Calu3 (cell line): ENCODE measurements at regions not wholly inside any gene's neighbourhood (a gene's known extent, or its start where the extent isn't known, plus 50 kb on each side); places are given as distances from the start of the nearest gene placed in this dataset.

Experiments
- BruUV-seq: library from RNA; stranded (reverse); fragments of 400-500 nt; replicated peaks from 2 replicates; lab custom pipeline; 2021; lab: Mats Ljungman, UMichigan
- CTCF ChIA-PET: fragments of 300-600 bp; sonication (Branson Sonifier 250); formaldehyde crosslinking; loops from one replicate; lab custom pipeline; 2022; ENCODE audit warnings: antibody characterized with exemption; lab: Charles Lee
- DNase-seq: peaks from one replicate; pipeline ENCODE4 v3.0.0; 2022
- H3K27ac Mint-ChIP-seq: one replicate; pipeline ENCODE4 v1.8.0; 2022; ENCODE audit warnings: mixed read lengths; ENCODE audit not compliant: unreplicated experiment
- H3K27me3 Mint-ChIP-seq: one replicate; pipeline ENCODE4 v1.8.0; 2022; ENCODE audit warnings: mixed read lengths; ENCODE audit not compliant: unreplicated experiment
- H3K36me3 Mint-ChIP-seq: one replicate; pipeline ENCODE4 v1.8.0; 2022; ENCODE audit warnings: mild to moderate bottlenecking, moderate library complexity, mixed read lengths; ENCODE audit not compliant: insufficient read depth, unreplicated experiment
- H3K4me1 Mint-ChIP-seq: one replicate; pipeline ENCODE4 v1.8.0; 2022; ENCODE audit warnings: mild to moderate bottlenecking, low read depth, mixed read lengths; ENCODE audit not compliant: unreplicated experiment
- H3K4me3 Mint-ChIP-seq: one replicate; pipeline ENCODE4 v1.8.0; 2022; ENCODE audit warnings: mild to moderate bottlenecking, low read depth, moderate library complexity, mixed read lengths; ENCODE audit not compliant: unreplicated experiment
- H3K9me3 Mint-ChIP-seq: one replicate; pipeline ENCODE4 v1.8.0; 2022; ENCODE audit warnings: low read depth, mixed read lengths; ENCODE audit not compliant: unreplicated experiment
- intact Hi-C: fragments of 100-400 bp; cut with micrococcal nuclease; formaldehyde crosslinking; loops from one replicate; pipeline ENCODE4 v1.10.0; 2022; ENCODE audit not compliant: unreplicated experiment
- TF ChIP-seq, protein P1 (sequence below): fragments of 200-600 bp; IDR thresholded peaks from one replicate; pipeline ENCODE4 v1.8.0; 2022; ENCODE audit warnings: antibody characterized with exemption; ENCODE audit not compliant: unreplicated experiment

DNA sequence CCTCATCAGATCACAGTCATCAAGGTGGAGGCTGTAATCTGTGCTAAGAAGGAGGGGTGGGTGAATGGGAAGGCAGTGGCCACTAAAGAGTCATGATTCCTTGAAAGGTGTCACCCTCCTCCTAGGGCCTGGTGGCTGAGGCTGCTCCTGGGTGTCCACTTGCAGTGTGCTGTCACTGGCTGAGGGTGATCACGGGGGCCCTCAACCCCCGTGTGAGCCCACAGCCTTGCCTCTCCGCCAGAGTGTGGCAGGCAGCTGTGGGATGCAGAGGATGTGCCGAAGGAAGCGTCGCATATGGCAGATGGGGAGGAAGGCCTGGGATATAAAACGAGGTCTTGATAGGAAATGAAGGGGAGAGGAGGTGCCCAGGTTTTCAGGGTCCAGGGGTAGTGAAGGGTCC, 476.5 kb downstream of the PTPRU start:
- no TSS peak for BruUV-seq
- Mint-ChIP-seq H3K36me3 (no peaks in the 10 kb centered on the region), H3K27ac (no peak overlapping the region)

DNA sequence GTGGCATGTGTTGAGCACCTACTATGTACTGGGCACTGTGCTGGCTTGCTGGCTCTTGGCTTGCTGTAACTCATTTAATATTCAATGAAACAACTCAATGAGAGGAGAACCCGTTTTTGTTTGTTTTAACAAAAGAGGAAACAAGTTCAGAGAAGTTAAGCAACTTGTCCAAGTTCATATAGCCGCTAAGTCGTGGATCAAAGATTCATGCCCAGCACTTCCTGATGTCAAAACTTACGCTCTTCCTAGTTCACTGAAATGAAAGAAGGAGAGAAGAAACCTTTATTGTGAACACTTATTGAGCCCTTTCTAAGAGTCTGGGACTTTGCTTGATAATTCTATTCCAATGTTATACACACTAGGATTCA, 475.9 kb downstream of the PTPRU start:
- Mint-ChIP-seq H3K9me3 (no peaks in the 10 kb centered on the region), H3K27ac (no peak overlapping the region), H3K36me3 (no peaks in the 10 kb centered on the region), H3K27me3 (peaks cover 14% of the 10 kb centered on the region), H3K4me3 (no peak overlapping the region), H3K4me1 (peaks cover 41% of the 10 kb centered on the region)
- TF ChIP-seq, protein P1, sequence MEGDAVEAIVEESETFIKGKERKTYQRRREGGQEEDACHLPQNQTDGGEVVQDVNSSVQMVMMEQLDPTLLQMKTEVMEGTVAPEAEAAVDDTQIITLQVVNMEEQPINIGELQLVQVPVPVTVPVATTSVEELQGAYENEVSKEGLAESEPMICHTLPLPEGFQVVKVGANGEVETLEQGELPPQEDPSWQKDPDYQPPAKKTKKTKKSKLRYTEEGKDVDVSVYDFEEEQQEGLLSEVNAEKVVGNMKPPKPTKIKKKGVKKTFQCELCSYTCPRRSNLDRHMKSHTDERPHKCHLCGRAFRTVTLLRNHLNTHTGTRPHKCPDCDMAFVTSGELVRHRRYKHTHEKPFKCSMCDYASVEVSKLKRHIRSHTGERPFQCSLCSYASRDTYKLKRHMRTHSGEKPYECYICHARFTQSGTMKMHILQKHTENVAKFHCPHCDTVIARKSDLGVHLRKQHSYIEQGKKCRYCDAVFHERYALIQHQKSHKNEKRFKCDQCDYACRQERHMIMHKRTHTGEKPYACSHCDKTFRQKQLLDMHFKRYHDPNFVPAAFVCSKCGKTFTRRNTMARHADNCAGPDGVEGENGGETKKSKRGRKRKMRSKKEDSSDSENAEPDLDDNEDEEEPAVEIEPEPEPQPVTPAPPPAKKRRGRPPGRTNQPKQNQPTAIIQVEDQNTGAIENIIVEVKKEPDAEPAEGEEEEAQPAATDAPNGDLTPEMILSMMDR, result no peak
- CTCF ChIA-PET, result interaction anchor here (0.5 kb wide), 1 partner anchor 331 kb away, joined by 3 read pairs; no protein-coding TSS in a partner anchor
- BruUV-seq, result no TSS peak
- DNase-seq, result no peak
- intact Hi-C loops, result loop anchor here (10.0 kb wide), 2 partner anchors 403 to 477 kb away; partner anchors contain the start of genes MECR and PTPRU

More for the DNA sequence above, 476.5 kb downstream of the PTPRU start:
- Mint-ChIP-seq H3K4me3 (no peak overlapping the region), H3K4me1 (peaks cover 40% of the 10 kb centered on the region), H3K9me3 (no peaks in the 10 kb centered on the region), H3K27me3 (peaks cover 20% of the 10 kb centered on the region)
- TF ChIP-seq, protein P1, result no peak
- CTCF ChIA-PET, result no interaction called here
- intact Hi-C loops, result loop anchor here (10.0 kb wide), 2 partner anchors 402 to 478 kb away; partner anchors contain the start of genes MECR and PTPRU
- no peak for DNase-seq

DNA sequence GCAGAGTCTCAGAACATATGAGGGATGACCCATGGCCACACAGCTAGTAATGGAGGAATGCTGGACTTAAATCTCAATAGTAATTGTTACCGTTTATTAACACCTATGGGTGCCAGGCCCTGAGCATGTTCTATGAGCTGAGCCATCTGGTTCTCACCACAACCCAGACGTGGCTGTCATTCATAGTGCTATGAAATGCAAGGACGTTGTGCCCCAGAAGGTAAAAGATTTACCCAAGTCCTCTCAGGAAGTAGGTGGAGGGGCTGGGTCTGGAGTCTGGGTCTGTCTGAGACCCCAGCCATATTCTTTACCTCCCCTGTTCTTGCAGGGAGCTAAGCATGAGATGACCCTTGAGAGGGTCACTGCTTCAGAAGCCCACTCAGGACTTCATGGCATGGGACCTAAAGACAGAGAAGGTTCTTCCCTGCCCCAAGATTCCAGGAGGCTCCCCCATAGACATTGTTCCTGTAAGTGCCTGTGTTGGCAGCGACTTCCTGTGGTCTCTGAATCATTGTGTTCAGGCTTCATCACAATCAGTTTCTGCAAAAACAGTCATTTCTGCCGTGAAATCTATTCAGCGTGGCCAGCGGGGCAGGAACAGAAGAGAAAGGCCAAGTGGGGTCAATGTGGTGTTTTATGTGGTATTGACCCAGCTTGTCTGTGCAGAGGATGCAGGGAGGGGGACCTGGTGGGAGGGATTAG, 475.4 kb downstream of the PTPRU start:
- Mint-ChIP-seq H3K4me3 (no peak overlapping the region), H3K27me3 (peaks cover 9% of the 10 kb centered on the region), H3K36me3 (no peaks in the 10 kb centered on the region), H3K9me3 (no peaks in the 10 kb centered on the region), H3K27ac (no peak overlapping the region), H3K4me1 (peaks cover 41% of the 10 kb centered on the region)
- CTCF ChIA-PET, result interaction anchor here (0.5 kb wide), 1 partner anchor 330 kb away, joined by 3 read pairs; no protein-coding TSS in a partner anchor
- intact Hi-C loops, result loop anchor here (10.0 kb wide), 2 partner anchors 403 to 477 kb away; partner anchors contain the start of genes MECR and PTPRU
- no TSS peak for BruUV-seq
- TF ChIP-seq, protein P1, result no peak
- no peak for DNase-seq

DNA sequence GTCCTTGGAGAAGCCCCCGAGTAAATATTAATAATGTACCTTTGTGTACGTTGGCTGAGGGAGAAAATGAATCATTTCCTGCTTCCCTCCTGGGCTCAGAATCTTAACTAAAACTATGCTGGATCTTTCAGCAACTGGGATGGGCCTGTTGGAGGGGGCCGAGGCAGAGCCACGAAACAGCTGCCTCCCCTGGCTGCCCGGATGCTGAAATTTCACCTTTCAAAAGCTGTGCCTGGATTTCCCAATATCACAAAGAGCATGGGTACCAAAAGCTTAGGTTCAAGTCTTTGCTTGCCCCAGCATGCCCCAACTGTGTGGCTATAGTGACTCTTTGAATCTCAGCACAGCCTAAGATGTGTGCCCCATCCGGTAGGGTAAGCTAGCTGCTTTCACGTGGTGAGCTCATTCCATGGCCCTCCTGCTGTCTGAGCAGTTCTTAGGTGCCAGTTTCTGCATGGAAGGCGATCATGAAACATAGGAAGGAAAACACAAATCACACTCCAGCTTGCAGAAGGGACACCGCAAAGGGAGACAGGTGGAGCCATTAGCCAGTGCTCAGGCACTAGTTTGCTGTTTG, 473.5 kb downstream of the PTPRU start:
- CTCF ChIA-PET, result interaction anchor here (0.6 to 0.9 kb wide), 2 partner anchors 78 to 1702 kb away, joined by 4 read pairs; no protein-coding TSS in a partner anchor
- H3K27ac Mint-ChIP-seq, result peak overlapping the region; percentile 66

More for the DNA sequence above, 473.5 kb downstream of the PTPRU start:
- Mint-ChIP-seq H3K4me1 (peaks cover 41% of the 10 kb centered on the region), H3K9me3 (no peaks in the 10 kb centered on the region), H3K27me3 (peaks cover 19% of the 10 kb centered on the region), H3K36me3 (no peaks in the 10 kb centered on the region), H3K4me3 (no peak overlapping the region)
- intact Hi-C loops, result loop anchor here (10.0 kb wide), 3 partner anchors 195 to 475 kb away; partner anchors contain the start of genes MECR and PTPRU
- DNase-seq, result peak; percentile 24
- TF ChIP-seq, protein P1, result no peak
- no TSS peak for BruUV-seq
